Keratinocyte (primary cell): ENCODE measurements at regions not wholly inside any gene's neighbourhood (a gene's known extent, or its start where the extent isn't known, plus 50 kb on each side); places are given as distances from the start of the nearest gene placed in this dataset.

ENCODE experiments used
- EZH2 ChIP-seq: IDR thresholded peaks from one replicate; pipeline ENCODE4 v1.6.1; 2012; ENCODE audit warnings: inconsistent platforms, mild to moderate bottlenecking, low read length, moderate library complexity
- TF ChIP-seq, protein P1 (sequence below), 3 experiments: IDR thresholded peaks in 1 of 3; conservative IDR thresholded peaks in 1 of 3; optimal IDR thresholded peaks in 1 of 3; 2 replicates in 2 of 3; 3 replicates in 1 of 3; pipeline versions ENCODE3 to v1.5.1; 2011; ENCODE audit warnings: low read length in 3 of 3, mild to moderate bottlenecking in 3 of 3, moderate library complexity in 2 of 3, control low read depth in 1 of 3, inconsistent platforms in 1 of 3; ENCODE audit not compliant: insufficient read depth in 2 of 3; ENCODE audit errors: extremely low read depth in 1 of 3

DNA sequence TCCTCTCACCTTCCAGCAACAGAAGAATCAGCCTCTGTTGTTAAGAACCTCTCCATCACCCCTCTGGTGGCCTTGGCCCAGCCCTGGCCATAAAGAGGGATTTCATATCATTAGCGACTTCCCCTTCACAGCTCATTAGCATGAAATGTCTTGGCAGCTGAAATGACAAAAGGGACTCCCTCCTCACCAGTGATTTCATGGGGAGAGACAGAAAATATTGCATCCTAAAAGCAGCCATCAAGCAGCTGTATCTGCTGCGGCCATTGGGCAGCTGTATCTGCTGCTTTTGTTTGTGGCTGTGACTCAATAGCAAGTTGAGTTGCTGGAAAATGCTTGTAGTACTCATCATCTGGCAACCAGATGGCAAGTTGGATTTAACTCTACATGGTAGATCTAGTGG is 105.9 kb upstream of the RMDN2 start:
- TF ChIP-seq, protein P1, sequence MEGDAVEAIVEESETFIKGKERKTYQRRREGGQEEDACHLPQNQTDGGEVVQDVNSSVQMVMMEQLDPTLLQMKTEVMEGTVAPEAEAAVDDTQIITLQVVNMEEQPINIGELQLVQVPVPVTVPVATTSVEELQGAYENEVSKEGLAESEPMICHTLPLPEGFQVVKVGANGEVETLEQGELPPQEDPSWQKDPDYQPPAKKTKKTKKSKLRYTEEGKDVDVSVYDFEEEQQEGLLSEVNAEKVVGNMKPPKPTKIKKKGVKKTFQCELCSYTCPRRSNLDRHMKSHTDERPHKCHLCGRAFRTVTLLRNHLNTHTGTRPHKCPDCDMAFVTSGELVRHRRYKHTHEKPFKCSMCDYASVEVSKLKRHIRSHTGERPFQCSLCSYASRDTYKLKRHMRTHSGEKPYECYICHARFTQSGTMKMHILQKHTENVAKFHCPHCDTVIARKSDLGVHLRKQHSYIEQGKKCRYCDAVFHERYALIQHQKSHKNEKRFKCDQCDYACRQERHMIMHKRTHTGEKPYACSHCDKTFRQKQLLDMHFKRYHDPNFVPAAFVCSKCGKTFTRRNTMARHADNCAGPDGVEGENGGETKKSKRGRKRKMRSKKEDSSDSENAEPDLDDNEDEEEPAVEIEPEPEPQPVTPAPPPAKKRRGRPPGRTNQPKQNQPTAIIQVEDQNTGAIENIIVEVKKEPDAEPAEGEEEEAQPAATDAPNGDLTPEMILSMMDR (optimal IDR thresholded peaks at IDR 0.05 in 1 of 3, IDR thresholded peaks at IDR 0.05 in 1 of 3, conservative IDR thresholded peaks at IDR 0.05 in 1 of 3; ENCODE audit: extremely low read depth in 1 of 3, insufficient read depth in 2 of 3, low read length in 3 of 3) = no peak
- TF ChIP-seq EZH2 = no peak
